ENCODE measurements at regions not wholly inside any gene's neighbourhood (a gene's known extent, or its start where the extent isn't known, plus 50 kb on each side); places are given as distances from the start of the nearest gene placed in this dataset.

DNA sequence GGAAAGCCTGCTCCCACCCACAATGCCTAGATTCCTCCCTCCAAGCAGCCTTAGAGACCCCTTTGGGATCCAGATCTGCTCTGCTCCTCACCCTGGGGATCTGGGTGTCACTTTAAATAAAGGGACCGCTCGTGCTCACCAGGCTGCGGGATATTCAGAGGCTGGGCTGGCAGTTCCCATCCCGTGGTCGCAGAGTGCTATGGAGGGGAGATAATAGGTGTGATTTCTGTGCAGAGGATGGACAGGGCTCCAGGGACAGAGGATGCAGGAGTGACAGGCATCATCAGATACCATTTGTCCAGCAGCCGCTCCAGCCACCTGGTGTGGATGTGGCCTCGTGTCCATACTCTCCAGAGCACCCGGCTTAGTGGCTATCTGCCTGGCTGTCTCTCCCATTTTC, 415.9 kb upstream of the SULF2 start:
- DNase-seq (ENCODE audit: low read depth): no peak
- H3K4me3 ChIP-seq (ENCODE audit: low read depth, low read length): no peak overlapping the region
- TF ChIP-seq, protein P1, sequence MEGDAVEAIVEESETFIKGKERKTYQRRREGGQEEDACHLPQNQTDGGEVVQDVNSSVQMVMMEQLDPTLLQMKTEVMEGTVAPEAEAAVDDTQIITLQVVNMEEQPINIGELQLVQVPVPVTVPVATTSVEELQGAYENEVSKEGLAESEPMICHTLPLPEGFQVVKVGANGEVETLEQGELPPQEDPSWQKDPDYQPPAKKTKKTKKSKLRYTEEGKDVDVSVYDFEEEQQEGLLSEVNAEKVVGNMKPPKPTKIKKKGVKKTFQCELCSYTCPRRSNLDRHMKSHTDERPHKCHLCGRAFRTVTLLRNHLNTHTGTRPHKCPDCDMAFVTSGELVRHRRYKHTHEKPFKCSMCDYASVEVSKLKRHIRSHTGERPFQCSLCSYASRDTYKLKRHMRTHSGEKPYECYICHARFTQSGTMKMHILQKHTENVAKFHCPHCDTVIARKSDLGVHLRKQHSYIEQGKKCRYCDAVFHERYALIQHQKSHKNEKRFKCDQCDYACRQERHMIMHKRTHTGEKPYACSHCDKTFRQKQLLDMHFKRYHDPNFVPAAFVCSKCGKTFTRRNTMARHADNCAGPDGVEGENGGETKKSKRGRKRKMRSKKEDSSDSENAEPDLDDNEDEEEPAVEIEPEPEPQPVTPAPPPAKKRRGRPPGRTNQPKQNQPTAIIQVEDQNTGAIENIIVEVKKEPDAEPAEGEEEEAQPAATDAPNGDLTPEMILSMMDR (IDR thresholded peaks at IDR 0.05; ENCODE audit: low read depth, low read length, missing control alignments): no peak

DNA sequence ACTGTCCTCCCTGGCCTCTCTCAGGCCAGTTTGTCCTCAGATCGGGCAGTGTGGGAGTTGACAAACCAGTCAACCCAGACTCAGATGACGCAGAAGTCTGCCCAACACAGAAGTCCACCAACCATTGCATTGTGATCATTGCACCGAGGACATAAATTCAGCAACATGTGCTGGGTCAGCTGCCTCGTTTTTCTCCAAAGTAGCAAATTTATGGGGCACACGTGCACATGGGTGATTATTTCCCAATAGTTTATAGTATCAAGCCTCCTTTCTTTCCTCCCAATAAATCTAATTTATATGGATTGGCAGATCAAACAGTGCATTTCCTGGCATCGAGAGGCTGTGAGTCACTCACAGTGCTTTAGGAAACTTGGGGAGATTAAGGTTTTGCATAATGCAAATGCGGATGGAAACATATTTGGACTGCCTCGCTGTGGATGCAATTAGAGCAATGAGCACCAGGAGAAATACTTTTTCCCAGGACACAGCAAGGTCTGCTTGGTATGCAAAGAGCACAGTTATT, 413.7 kb upstream of the SULF2 start:
- TF ChIP-seq, protein P1 (IDR thresholded peaks at IDR 0.05; ENCODE audit: low read depth, low read length, missing control alignments): no peak
- no peak for DNase-seq (ENCODE audit: low read depth)

DNA sequence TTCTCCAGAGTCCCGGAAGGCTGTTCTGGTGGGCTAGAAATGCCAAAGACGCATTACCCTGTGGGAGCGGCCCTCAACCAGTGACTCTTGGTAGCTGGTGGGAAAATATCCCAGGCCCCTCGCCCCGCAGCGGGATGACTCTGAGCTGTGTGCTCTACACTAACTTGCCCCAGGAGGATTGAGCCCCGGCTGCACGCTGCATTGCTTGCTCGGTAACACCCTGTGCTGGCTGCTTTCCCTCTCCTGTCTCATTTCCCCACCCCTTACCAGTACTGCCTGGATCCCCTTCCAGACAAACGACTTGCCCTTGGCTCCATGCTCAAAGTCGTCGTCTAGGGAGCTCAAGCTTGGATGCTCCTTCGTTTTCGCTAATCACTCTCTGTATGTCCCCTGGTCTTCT, 411.8 kb upstream of the SULF2 start:
- no peak for DNase-seq (ENCODE audit: low read depth)
- H3K4me3 ChIP-seq (ENCODE audit: low read depth, low read length): no peak overlapping the region

More for the DNA sequence above, 413.7 kb upstream of the SULF2 start:
- no peak overlapping the region for H3K4me3 ChIP-seq (ENCODE audit: low read depth, low read length)

DNA sequence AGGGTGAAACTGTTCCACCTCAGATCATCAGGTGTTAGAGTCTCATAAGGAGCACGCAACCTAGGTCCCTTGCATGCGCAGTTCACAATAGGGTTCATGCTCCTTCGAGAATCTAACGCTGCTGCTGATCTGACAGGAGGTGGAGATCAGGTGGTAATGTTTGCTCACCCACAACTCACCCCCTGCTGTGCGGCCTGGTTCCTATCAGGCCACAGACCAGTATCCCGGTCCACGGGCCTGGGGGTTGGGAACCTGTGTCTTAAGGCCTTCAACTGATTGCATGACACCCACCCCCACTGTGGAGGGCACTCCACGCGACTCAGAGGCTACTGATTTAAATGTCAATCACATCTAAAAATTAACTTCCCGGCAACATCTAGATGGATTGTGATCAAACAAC, 411.2 kb upstream of the SULF2 start:
- no peak for DNase-seq (ENCODE audit: low read depth)
- TF ChIP-seq, protein P1 (IDR thresholded peaks at IDR 0.05; ENCODE audit: low read depth, low read length, missing control alignments): no peak
- no peak overlapping the region for H3K4me3 ChIP-seq (ENCODE audit: low read depth, low read length)

More for the DNA sequence above, 411.8 kb upstream of the SULF2 start:
- TF ChIP-seq, protein P1 (IDR thresholded peaks at IDR 0.05; ENCODE audit: low read depth, low read length, missing control alignments): no peak

DNA sequence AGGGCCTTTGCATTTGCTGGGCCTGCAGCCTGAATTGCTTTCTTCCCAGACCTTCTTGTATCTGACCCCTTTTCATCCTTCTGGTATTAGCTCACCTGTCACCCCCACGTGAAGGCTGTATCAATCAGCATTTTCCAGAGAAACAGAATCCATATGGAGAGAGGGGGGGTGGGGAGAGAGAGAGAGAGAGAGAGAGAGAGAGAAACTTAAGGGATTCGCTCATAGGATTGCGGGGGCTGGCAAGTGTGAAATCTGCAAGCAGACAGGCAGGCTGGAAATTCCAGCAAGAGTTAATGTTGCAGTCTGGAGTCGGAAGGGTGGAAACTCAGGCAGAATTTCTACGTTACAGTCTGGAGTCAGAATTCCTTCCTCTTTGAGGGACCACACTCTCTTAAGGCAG, 410.7 kb upstream of the SULF2 start:
- TF ChIP-seq, protein P1 (IDR thresholded peaks at IDR 0.05; ENCODE audit: low read depth, low read length, missing control alignments): no peak
- no peak overlapping the region for H3K4me3 ChIP-seq (ENCODE audit: low read depth, low read length)
- no peak for DNase-seq (ENCODE audit: low read depth)

DNA sequence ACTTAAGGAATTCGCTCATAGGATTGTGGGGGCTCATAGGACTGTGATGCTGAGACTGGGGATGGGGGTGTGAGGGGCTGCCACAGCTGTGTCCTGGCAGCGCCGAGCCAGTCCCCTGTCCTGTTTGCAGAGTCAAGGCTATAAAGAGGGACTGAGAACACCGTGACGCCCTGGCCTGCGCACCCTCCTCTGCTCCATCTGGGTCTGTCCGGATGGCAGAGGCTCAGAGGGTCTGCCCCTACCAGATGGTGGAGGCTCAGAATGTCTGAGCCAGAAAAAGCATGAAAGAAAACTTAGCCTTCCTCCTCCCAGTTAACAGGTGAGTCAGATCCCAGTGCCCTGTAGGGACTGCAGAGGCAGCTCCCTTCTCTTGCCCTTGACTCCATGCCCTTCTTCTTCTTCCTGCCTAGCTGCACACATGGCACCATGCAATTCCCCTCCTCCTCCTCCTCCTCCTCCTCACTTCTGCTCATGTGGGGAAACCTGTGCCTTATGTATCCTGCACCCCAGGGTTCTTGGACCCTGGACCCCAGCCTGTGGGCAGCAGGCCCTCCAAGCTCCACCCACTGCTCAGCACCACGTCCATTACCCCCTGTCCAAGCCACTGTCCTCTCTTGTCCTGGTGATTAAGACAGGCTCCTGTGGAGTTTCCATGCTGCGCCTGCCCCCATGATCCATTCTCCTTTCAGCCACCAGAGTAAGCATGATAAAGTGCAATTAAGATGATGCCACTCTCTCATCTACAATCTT, 410.0 kb upstream of the SULF2 start:
- no peak for DNase-seq (ENCODE audit: low read depth)
- TF ChIP-seq, protein P1 (IDR thresholded peaks at IDR 0.05; ENCODE audit: low read depth, low read length, missing control alignments): no peak
- H3K4me3 ChIP-seq (ENCODE audit: low read depth, low read length): no peak overlapping the region

DNA sequence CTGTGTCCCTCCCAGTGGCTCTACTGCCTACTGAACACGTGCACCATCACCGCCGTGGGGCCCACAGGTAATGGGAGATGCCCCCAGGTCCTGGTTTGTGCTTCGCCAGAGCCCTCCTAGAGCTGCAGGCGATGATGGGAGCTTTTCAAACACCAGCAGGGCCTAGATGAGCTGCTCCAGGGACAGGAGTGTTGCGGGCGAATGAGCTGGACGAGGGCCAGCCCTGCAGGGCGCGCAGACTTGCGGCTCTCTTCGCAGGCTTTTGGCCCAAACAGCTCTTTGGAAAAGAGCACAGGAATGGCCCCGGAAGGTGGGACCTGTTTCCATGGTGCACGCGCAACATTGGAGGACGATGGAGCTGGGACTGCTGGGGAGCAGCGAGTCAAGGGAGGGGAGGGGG, 409.3 kb upstream of the SULF2 start:
- DNase-seq (ENCODE audit: low read depth): no peak
- TF ChIP-seq, protein P1 (IDR thresholded peaks at IDR 0.05; ENCODE audit: low read depth, low read length, missing control alignments): no peak
- no peak overlapping the region for H3K4me3 ChIP-seq (ENCODE audit: low read depth, low read length)

Data from GM12864 (cell line).